ENCODE measurements at regions not wholly inside any gene's neighbourhood (a gene's known extent, or its start where the extent isn't known, plus 50 kb on each side); places are given as distances from the start of the nearest gene placed in this dataset.

DNA sequence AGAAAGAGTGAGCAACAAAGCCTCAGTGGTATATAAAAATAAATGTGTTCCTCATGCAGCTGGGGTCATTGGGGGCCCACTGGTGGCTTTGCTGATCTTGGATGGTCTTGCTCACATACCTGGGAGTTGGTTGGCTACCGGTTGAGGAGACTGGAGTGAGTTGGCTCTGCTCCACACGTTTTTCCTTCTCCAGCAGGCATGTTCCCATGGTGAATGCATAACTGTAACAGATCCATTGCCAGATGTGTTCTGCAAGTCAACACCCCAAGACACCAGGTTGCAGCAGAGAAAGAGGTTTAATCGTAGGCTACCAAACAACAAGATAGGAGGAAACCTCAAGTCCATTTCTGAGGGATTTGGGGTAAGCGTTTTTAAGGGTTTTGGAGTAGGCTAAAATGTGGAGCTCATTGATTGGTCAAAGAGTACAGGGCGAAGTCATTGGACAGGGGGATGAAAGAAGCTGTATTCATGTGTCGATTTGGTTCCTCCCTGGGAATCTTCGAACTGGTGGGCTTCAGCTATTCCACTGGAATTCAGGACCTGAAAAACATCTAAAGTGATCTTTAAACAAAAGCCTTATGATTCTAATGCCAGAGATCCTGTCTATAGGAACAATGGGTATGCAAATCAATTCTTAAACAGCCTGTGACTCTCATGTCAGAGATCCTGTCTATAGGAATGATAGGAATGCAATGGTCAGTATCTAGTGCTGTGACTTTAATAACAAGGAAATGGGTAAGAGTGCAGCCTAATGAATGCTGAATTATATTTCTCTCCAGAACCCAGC, 467.5 kb upstream of the C16orf82 start:
- TF ChIP-seq, protein P1, sequence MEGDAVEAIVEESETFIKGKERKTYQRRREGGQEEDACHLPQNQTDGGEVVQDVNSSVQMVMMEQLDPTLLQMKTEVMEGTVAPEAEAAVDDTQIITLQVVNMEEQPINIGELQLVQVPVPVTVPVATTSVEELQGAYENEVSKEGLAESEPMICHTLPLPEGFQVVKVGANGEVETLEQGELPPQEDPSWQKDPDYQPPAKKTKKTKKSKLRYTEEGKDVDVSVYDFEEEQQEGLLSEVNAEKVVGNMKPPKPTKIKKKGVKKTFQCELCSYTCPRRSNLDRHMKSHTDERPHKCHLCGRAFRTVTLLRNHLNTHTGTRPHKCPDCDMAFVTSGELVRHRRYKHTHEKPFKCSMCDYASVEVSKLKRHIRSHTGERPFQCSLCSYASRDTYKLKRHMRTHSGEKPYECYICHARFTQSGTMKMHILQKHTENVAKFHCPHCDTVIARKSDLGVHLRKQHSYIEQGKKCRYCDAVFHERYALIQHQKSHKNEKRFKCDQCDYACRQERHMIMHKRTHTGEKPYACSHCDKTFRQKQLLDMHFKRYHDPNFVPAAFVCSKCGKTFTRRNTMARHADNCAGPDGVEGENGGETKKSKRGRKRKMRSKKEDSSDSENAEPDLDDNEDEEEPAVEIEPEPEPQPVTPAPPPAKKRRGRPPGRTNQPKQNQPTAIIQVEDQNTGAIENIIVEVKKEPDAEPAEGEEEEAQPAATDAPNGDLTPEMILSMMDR (IDR thresholded peaks at IDR 0.05; ENCODE audit: borderline replicate concordance, extremely low read depth, low read length, poor library complexity, severe bottlenecking): no peak
- TF ChIP-seq EZH2 (IDR thresholded peaks at IDR 0.05; ENCODE audit: borderline replicate concordance, low read depth, low read length, severe bottlenecking): no peak

Data from DND-41 (cell line).